Astrocyte (in vitro differentiated cells and primary cell): ENCODE measurements at regions not wholly inside any gene's neighbourhood (a gene's known extent, or its start where the extent isn't known, plus 50 kb on each side); places are given as distances from the start of the nearest gene placed in this dataset.

Source experiments
- CTCF ChIP-seq: IDR thresholded peaks from 2 replicates; pipeline ENCODE4 v1.5.1; 2011; ENCODE audit warnings: low read depth, mild to moderate bottlenecking, inconsistent platforms, low read length, moderate library complexity; ENCODE audit not compliant: insufficient read depth
- EZH2 ChIP-seq: IDR thresholded peaks from 2 replicates; pipeline ENCODE4 v1.6.1; 2012; ENCODE audit warnings: mild to moderate bottlenecking, low read length, inconsistent platforms; ENCODE audit not compliant: insufficient read depth

GRCh38 chr1:91200675-91201074, 178.8 kb upstream of the ZNF644 start:
- TF ChIP-seq EZH2, result no peak
- no peak for TF ChIP-seq CTCF
